Calu3 (cell line): ENCODE measurements at regions not wholly inside any gene's neighbourhood (a gene's known extent, or its start where the extent isn't known, plus 50 kb on each side); places are given as distances from the start of the nearest gene placed in this dataset.
A peak's percentile ranks its signal among the peaks of the same experiment; 100 is the strongest.

Source experiments
- BruUV-seq: library from RNA; stranded (reverse); fragments of 400-500 nt; replicated peaks from 2 replicates; lab custom pipeline; 2021; lab: Mats Ljungman, UMichigan
- CTCF ChIA-PET: fragments of 300-600 bp; sonication (Branson Sonifier 250); formaldehyde crosslinking; loops from one replicate; lab custom pipeline; 2022; ENCODE audit warnings: antibody characterized with exemption; lab: Charles Lee
- DNase-seq: peaks from one replicate; pipeline ENCODE4 v3.0.0; 2022
- H3K27ac Mint-ChIP-seq: one replicate; pipeline ENCODE4 v1.8.0; 2022; ENCODE audit warnings: mixed read lengths; ENCODE audit not compliant: unreplicated experiment
- H3K27me3 Mint-ChIP-seq: one replicate; pipeline ENCODE4 v1.8.0; 2022; ENCODE audit warnings: mixed read lengths; ENCODE audit not compliant: unreplicated experiment
- H3K36me3 Mint-ChIP-seq: one replicate; pipeline ENCODE4 v1.8.0; 2022; ENCODE audit warnings: mild to moderate bottlenecking, moderate library complexity, mixed read lengths; ENCODE audit not compliant: insufficient read depth, unreplicated experiment
- H3K4me1 Mint-ChIP-seq: one replicate; pipeline ENCODE4 v1.8.0; 2022; ENCODE audit warnings: mild to moderate bottlenecking, low read depth, mixed read lengths; ENCODE audit not compliant: unreplicated experiment
- H3K4me3 Mint-ChIP-seq: one replicate; pipeline ENCODE4 v1.8.0; 2022; ENCODE audit warnings: mild to moderate bottlenecking, low read depth, moderate library complexity, mixed read lengths; ENCODE audit not compliant: unreplicated experiment
- H3K9me3 Mint-ChIP-seq: one replicate; pipeline ENCODE4 v1.8.0; 2022; ENCODE audit warnings: low read depth, mixed read lengths; ENCODE audit not compliant: unreplicated experiment
- CTCF ChIP-seq: fragments of 200-600 bp; IDR thresholded peaks from one replicate; pipeline ENCODE4 v1.8.0; 2022; ENCODE audit warnings: antibody characterized with exemption; ENCODE audit not compliant: unreplicated experiment
- intact Hi-C: fragments of 100-400 bp; cut with micrococcal nuclease; formaldehyde crosslinking; loops from one replicate; pipeline ENCODE4 v1.10.0; 2022; ENCODE audit not compliant: unreplicated experiment

- Mint-ChIP-seq H3K27ac (no peak overlapping the region), H3K27me3 (no peaks in the 10 kb centered on the region), H3K4me3 (no peak overlapping the region), H3K36me3 (no peaks in the 10 kb centered on the region), H3K4me1 (no peaks in the 10 kb centered on the region), H3K9me3 (peaks cover 3% of the 10 kb centered on the region)
- intact Hi-C loops = no loop called here
- BruUV-seq = no TSS peak
- DNase-seq = no peak
- no peak for TF ChIP-seq CTCF
- CTCF ChIA-PET = no interaction called here
Measured at GRCh38 chr1:196160066-196160795, 448.0 kb downstream of the KCNT2 start.

DNA sequence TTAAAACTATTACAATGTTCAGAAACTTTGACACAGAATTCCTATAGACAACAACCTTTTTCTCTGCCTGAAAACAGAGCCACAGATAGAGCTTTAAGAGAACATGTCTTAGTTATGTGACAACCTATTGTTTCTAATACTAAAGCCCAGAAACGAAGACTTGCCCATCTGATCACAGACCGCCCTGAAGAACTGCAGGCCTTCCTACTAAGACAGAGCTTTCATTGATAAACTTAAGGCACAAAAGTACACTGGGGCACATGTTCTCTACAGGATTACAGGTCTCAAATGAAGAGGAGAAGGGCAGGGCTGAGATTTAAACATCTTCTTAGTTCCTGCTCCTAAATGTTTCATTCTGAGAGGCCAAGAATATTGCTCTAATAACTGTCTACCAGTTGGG lies 452.7 kb downstream of the KCNT2 start:
- H3K9me3 Mint-ChIP-seq = no peaks in the 10 kb centered on the region
- CTCF ChIA-PET = no interaction called here
- no peak overlapping the region for H3K4me3 Mint-ChIP-seq
- peaks cover 8% of the 10 kb centered on the region for H3K4me1 Mint-ChIP-seq
- no peak for DNase-seq
- no peaks in the 10 kb centered on the region for H3K36me3 Mint-ChIP-seq
- H3K27me3 Mint-ChIP-seq = no peaks in the 10 kb centered on the region
- no peak for TF ChIP-seq CTCF
- no TSS peak for BruUV-seq
- intact Hi-C loops = no loop called here
- no peak overlapping the region for H3K27ac Mint-ChIP-seq

GRCh38 chr1:196152975-196153374 lies 455.3 kb downstream of the KCNT2 start:
- H3K36me3 Mint-ChIP-seq = no peaks in the 10 kb centered on the region
- TF ChIP-seq CTCF = no peak
- no peak for DNase-seq
- no peak overlapping the region for H3K4me3 Mint-ChIP-seq
- H3K4me1 Mint-ChIP-seq = peaks cover 8% of the 10 kb centered on the region
- H3K27me3 Mint-ChIP-seq = no peaks in the 10 kb centered on the region
- BruUV-seq = no TSS peak
- no peak overlapping the region for H3K27ac Mint-ChIP-seq
- no peaks in the 10 kb centered on the region for H3K9me3 Mint-ChIP-seq
- intact Hi-C loops = no loop called here
- CTCF ChIA-PET = no interaction called here

DNA sequence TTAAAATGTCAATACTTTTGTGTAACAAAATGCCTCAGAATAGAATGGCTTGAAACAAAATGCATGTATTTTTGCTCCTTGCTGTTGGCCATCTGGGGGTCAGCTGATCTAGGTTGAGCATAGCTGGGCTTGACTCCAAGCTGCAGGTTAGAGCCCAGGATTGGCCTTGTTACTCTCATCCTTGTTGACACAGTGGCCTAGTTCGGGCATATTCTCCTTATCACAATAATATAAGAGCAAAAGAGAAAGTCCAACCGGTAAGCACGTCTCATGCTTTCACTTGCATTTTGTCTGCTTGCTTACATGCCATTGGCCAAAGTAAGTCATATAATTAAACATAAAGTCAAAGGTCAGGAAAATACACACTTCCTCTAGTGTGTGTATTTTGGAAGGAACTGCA lies 456.2 kb downstream of the KCNT2 start:
- intact Hi-C loops = no loop called here
- BruUV-seq = no TSS peak
- Mint-ChIP-seq H3K27ac (peak overlapping the region; percentile 16), H3K27me3 (no peaks in the 10 kb centered on the region), H3K4me3 (no peak overlapping the region), H3K4me1 (peaks cover 8% of the 10 kb centered on the region), H3K36me3 (no peaks in the 10 kb centered on the region), H3K9me3 (no peaks in the 10 kb centered on the region)
- CTCF ChIA-PET = no interaction called here
- no peak for DNase-seq
- no peak for TF ChIP-seq CTCF
